HEK293 (cell line): ENCODE measurements at regions not wholly inside any gene's neighbourhood (a gene's known extent, or its start where the extent isn't known, plus 50 kb on each side); places are given as distances from the start of the nearest gene placed in this dataset.

Source experiments
- CTCF ChIA-PET: fragments of 350-600 bp; formaldehyde crosslinking; extraction: SDS; loops from one replicate; lab custom pipeline; 2021; ENCODE audit warnings: antibody characterized with exemption; lab: Yijun Ruan, JAX
- POLR2A ChIA-PET: fragments of 300-600 bp; formaldehyde crosslinking; extraction: SDS; loops from one replicate; lab custom pipeline; 2020; ENCODE audit warnings: antibody characterized with exemption, inconsistent platforms; lab: Yijun Ruan, JAX
- H3K27ac ChIP-seq: fragments of 200-500 bp; sonication (Bioruptor generic); 2 replicates; pipeline ENCODE4 v1.5.1; 2014; ENCODE audit warnings: low read depth, low read length, control low read depth, inconsistent platforms; ENCODE audit errors: extremely low read depth
- H3K36me3 ChIP-seq, 2 experiments: fragments of 200-500 bp in 1 of 2; sonication (Bioruptor generic) in 1 of 2; 1 replicate in 1 of 2; 2 replicates in 1 of 2; pipeline ENCODE4 v1.5.1; 2014 to 2017; ENCODE audit warnings: inconsistent platforms in 2 of 2, low read length in 2 of 2; ENCODE audit not compliant: control insufficient read depth in 2 of 2, insufficient read depth in 1 of 2
- H3K4me1 ChIP-seq: fragments of 200-500 bp; sonication (Bioruptor generic); 2 replicates; pipeline ENCODE4 v1.5.1; 2014; ENCODE audit warnings: mild to moderate bottlenecking, low read length, inconsistent platforms; ENCODE audit not compliant: control insufficient read depth, insufficient read depth
- H3K4me3 ChIP-seq: 2 replicates; pipeline ENCODE4 v1.5.1; 2011; ENCODE audit warnings: low read depth, mild to moderate bottlenecking, control low read depth, low read length, moderate library complexity
- H3K9me3 ChIP-seq: fragments of 200-500 bp; sonication (Bioruptor generic); 2 replicates; pipeline ENCODE4 v1.5.1; 2014; ENCODE audit warnings: low read depth, low read length, inconsistent platforms; ENCODE audit not compliant: control insufficient read depth, insufficient read depth
- HOXC10 ChIP-seq: sonication (generic); formaldehyde crosslinking; IDR thresholded peaks from 2 replicates; pipeline ENCODE4 v1.8.1; 2023; ENCODE audit warnings: mild to moderate bottlenecking, missing genetic modification reagents
- PATZ1 ChIP-seq: fragments of 450-650 bp; formaldehyde crosslinking; IDR thresholded peaks from 2 replicates; pipeline ENCODE4 v1.5.1; 2016; ENCODE audit warnings: missing biosample characterization, missing genetic modification characterization
- PRDM1 ChIP-seq: fragments of 450-650 bp; formaldehyde crosslinking; IDR thresholded peaks from 2 replicates; pipeline ENCODE4; 2016; ENCODE audit warnings: missing biosample characterization, missing genetic modification characterization
- PRDM10 ChIP-seq: fragments of 450-650 bp; formaldehyde crosslinking; IDR thresholded peaks from 2 replicates; pipeline ENCODE4 v1.5.1; 2016; ENCODE audit warnings: missing biosample characterization, missing genetic modification characterization
- ZBTB7A ChIP-seq: fragments of 450-650 bp; formaldehyde crosslinking; IDR thresholded peaks from 2 replicates; pipeline ENCODE4 v1.5.1; 2016; ENCODE audit warnings: low read depth, missing biosample characterization, missing genetic modification characterization
- ZNF16 ChIP-seq: fragments of 450-650 bp; formaldehyde crosslinking; IDR thresholded peaks from 2 replicates; pipeline ENCODE4 v1.5.1; 2016; ENCODE audit warnings: low read depth, missing biosample characterization, missing genetic modification characterization
- ZNF248 ChIP-seq: fragments of 450-650 bp; formaldehyde crosslinking; IDR thresholded peaks from 2 replicates; pipeline ENCODE4 v1.5.1; 2017; ENCODE audit warnings: missing biosample characterization, missing genetic modification characterization
- ZNF26 ChIP-seq: fragments of 450-650 bp; formaldehyde crosslinking; IDR thresholded peaks from 2 replicates; pipeline ENCODE4 v1.5.1; 2016; ENCODE audit warnings: missing biosample characterization, missing genetic modification characterization
- ZNF292 ChIP-seq: fragments of 450-650 bp; formaldehyde crosslinking; IDR thresholded peaks from 2 replicates; pipeline ENCODE4 v1.5.1; 2016; ENCODE audit warnings: low read depth, missing biosample characterization, missing genetic modification characterization, borderline replicate concordance
- ZNF311 ChIP-seq: fragments of 450-650 bp; formaldehyde crosslinking; IDR thresholded peaks from 2 replicates; pipeline ENCODE4 v1.5.1; 2017; ENCODE audit warnings: missing biosample characterization, missing genetic modification characterization, borderline replicate concordance
- ZNF37A ChIP-seq: fragments of 450-650 bp; IDR thresholded peaks from 2 replicates; pipeline ENCODE4 v1.5.1; 2018; ENCODE audit warnings: missing biosample characterization, missing genetic modification characterization
- ZNF423 ChIP-seq: fragments of 450-650 bp; formaldehyde crosslinking; IDR thresholded peaks from 2 replicates; pipeline ENCODE4 v1.5.1; 2016; ENCODE audit warnings: missing biosample characterization, missing genetic modification characterization
- ZNF473 ChIP-seq: fragments of 450-650 bp; formaldehyde crosslinking; IDR thresholded peaks from 2 replicates; pipeline ENCODE4 v1.5.1; 2017; ENCODE audit warnings: missing biosample characterization, missing genetic modification characterization
- ZNF501 ChIP-seq: fragments of 450-650 bp; formaldehyde crosslinking; IDR thresholded peaks from 2 replicates; pipeline ENCODE4 v1.5.1; 2016; ENCODE audit warnings: missing biosample characterization, missing genetic modification characterization
- ZNF596 ChIP-seq: fragments of 450-650 bp; IDR thresholded peaks from 2 replicates; pipeline ENCODE4 v1.5.0; 2018; ENCODE audit warnings: missing biosample characterization, mild to moderate bottlenecking, missing genetic modification characterization, moderate library complexity
- ZNF621 ChIP-seq: fragments of 450-650 bp; formaldehyde crosslinking; IDR thresholded peaks from 2 replicates; pipeline ENCODE4 v1.5.1; 2017; ENCODE audit warnings: missing biosample characterization, missing genetic modification characterization
- ZNF624 ChIP-seq: fragments of 450-650 bp; formaldehyde crosslinking; IDR thresholded peaks from 2 replicates; pipeline ENCODE4 v1.5.1; 2017; ENCODE audit warnings: missing biosample characterization, missing genetic modification characterization
- ZNF707 ChIP-seq: fragments of 450-650 bp; formaldehyde crosslinking; IDR thresholded peaks from 2 replicates; pipeline ENCODE4 v1.5.1; 2016; ENCODE audit warnings: missing biosample characterization, missing genetic modification characterization
- ZNF776 ChIP-seq: fragments of 450-650 bp; formaldehyde crosslinking; IDR thresholded peaks from 2 replicates; pipeline ENCODE4 v1.5.0; 2017; ENCODE audit warnings: missing biosample characterization, missing genetic modification characterization, borderline replicate concordance
- ZSCAN16 ChIP-seq: fragments of 450-650 bp; formaldehyde crosslinking; IDR thresholded peaks from 2 replicates; pipeline ENCODE4 v1.5.1; 2016; ENCODE audit warnings: missing biosample characterization, missing genetic modification characterization
- ZXDB ChIP-seq: fragments of 450-650 bp; formaldehyde crosslinking; IDR thresholded peaks from 2 replicates; pipeline ENCODE4 v1.5.1; 2016; ENCODE audit warnings: missing biosample characterization, missing genetic modification characterization
- TF ChIP-seq, protein P1 (sequence below): fragments of 450-650 bp; formaldehyde crosslinking; IDR thresholded peaks from 2 replicates; pipeline ENCODE4 v1.5.1; 2016; ENCODE audit warnings: missing biosample characterization, missing genetic modification characterization
- TF ChIP-seq, protein P2 (sequence below): fragments of 450-650 bp; formaldehyde crosslinking; IDR thresholded peaks from 2 replicates; pipeline ENCODE4 v1.5.1; 2016; ENCODE audit warnings: missing biosample characterization, missing genetic modification characterization

DNA sequence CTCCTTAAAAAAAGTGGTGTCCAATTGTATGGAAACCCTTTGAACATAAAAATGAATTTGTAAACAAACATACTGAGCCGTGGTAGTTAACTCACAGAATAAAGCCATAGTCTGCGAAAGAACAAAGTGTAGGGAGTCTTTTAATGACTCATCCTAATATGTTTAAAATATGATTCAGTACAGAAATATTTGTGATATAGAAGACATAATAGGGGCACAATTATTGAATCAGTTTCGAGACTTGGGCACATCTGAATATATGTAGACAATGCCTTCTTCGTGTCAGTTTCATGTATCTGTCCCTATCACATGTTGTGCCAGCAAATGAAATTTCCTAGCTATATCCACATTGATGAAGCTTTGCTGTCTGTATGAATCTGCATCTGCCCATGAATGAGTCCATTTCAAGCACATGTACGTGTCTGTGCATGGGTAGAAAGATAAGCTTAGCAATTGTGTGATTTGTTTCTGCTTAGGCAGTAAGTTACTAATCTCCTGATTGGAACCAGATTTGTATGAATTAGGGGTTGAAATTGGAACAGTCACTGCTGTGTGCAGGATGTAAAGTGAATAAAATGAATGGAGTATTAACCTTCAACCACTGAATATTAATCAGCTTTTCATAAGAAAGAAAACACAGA lies 112.5 kb upstream of the SOX9 start:
- TF ChIP-seq ZNF423 (tag by site-specific recombination) = no peak
- no peak for TF ChIP-seq ZNF473 (tag by site-specific recombination)
- TF ChIP-seq ZNF37A (tag by site-specific recombination) = no peak
- TF ChIP-seq ZNF292 (tag by site-specific recombination) = no peak
- TF ChIP-seq HOXC10 (CRISPR knock-in tag) = no peak
- no peak for TF ChIP-seq ZNF707
- TF ChIP-seq, protein P1, sequence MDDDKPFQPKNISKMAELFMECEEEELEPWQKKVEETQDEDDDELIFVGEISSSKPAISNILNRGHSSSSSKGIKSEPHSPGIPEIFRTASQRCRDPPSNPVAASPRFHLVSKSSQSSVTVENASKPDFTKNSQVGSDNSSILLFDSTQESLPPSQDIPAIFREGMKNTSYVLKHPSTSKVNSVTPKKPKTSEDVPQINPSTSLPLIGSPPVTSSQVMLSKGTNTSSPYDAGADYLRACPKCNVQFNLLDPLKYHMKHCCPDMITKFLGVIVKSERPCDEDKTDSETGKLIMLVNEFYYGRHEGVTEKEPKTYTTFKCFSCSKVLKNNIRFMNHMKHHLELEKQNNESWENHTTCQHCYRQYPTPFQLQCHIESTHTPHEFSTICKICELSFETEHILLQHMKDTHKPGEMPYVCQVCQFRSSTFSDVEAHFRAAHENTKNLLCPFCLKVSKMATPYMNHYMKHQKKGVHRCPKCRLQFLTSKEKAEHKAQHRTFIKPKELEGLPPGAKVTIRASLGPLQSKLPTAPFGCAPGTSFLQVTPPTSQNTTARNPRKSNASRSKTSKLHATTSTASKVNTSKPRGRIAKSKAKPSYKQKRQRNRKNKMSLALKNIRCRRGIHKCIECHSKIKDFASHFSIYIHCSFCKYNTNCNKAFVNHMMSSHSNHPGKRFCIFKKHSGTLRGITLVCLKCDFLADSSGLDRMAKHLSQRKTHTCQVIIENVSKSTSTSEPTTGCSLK (tag by site-specific recombination) = no peak
- no peak for TF ChIP-seq ZNF501 (tag by site-specific recombination)
- Histone ChIP-seq H3K9me3 (no peaks in the 10 kb centered on the region), H3K4me3 (no peak overlapping the region), H3K36me3 (no peaks in the 10 kb centered on the region), H3K27ac (no peak overlapping the region), H3K4me1 (no peaks in the 10 kb centered on the region)
- CTCF ChIA-PET = no interaction called here
- POLR2A ChIA-PET = interaction anchor here (0.5 kb wide), 1 partner anchor 22 kb away, joined by 3 read pairs; no protein-coding TSS in a partner anchor

- Histone ChIP-seq H3K27ac (no peak overlapping the region), H3K4me1 (no peaks in the 10 kb centered on the region), H3K4me3 (no peak overlapping the region), H3K36me3 (no peaks in the 10 kb centered on the region), H3K9me3 (no peaks in the 10 kb centered on the region)
- CTCF ChIA-PET = no interaction called here
- POLR2A ChIA-PET = no interaction called here
- TF ChIP-seq ZNF776 (tag by site-specific recombination) = no peak
- TF ChIP-seq ZNF26 (tag by site-specific recombination) = no peak
- no peak for TF ChIP-seq PATZ1 (tag by site-specific recombination)
- TF ChIP-seq ZSCAN16 (tag by site-specific recombination) = no peak
- TF ChIP-seq ZNF16 (tag by site-specific recombination) = no peak
- TF ChIP-seq ZXDB (tag by site-specific recombination) = no peak
- no peak for TF ChIP-seq ZNF596 (tag by site-specific recombination)
- no peak for TF ChIP-seq ZBTB7A (tag by site-specific recombination)
- TF ChIP-seq, protein P2, sequence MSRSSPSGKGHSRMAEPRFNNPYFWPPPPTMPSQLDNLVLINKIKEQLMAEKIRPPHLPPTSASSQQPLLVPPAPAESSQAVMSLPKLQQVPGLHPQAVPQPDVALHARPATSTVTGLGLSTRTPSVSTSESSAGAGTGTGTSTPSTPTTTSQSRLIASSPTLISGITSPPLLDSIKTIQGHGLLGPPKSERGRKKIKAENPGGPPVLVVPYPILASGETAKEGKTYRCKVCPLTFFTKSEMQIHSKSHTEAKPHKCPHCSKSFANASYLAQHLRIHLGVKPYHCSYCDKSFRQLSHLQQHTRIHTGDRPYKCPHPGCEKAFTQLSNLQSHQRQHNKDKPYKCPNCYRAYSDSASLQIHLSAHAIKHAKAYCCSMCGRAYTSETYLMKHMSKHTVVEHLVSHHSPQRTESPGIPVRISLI (tag by site-specific recombination) = no peak
- no peak for TF ChIP-seq PRDM1 (tag by site-specific recombination)
- no peak for TF ChIP-seq ZNF621
- no peak for TF ChIP-seq PRDM10
- TF ChIP-seq ZNF624 (tag by site-specific recombination) = no peak
- TF ChIP-seq ZNF501 (tag by site-specific recombination) = no peak
- TF ChIP-seq ZNF248 (tag by site-specific recombination) = no peak
- TF ChIP-seq ZNF311 (tag by site-specific recombination) = no peak
Measured at GRCh38 chr17:72011561-72011960, 109.3 kb upstream of the SOX9 start.
